HepG2 (cell line): ENCODE measurements at regions not wholly inside any gene's neighbourhood (a gene's known extent, or its start where the extent isn't known, plus 50 kb on each side); places are given as distances from the start of the nearest gene placed in this dataset.
A peak's percentile ranks its signal among the peaks of the same experiment; 100 is the strongest.

Experiments used
- ATAC-seq: fragments of 200-7000 bp; cut with Tn5 transposase; 3 replicates; pipeline ENCODE4 v1.9.1; 2020; ENCODE audit warnings: mild to moderate bottlenecking, moderate library complexity
- BruUV-seq: library from RNA; stranded (reverse); fragments of 400-500 nt; replicated peaks from 2 replicates; lab custom pipeline; 2021; lab: Mats Ljungman, UMichigan
- CTCF ChIA-PET: fragments of 300-600 bp; formaldehyde crosslinking; extraction: SDS; loops from one replicate; lab custom pipeline; 2021; ENCODE audit warnings: low total read pairs, inconsistent platforms, low intra/inter-chr PET ratio; lab: Yijun Ruan, JAX
- POLR2A ChIA-PET: fragments of 350-600 bp; sonication (Branson Sonifier 250); formaldehyde crosslinking; loops from one replicate; lab custom pipeline; 2020; ENCODE audit warnings: antibody characterized with exemption, inconsistent platforms; lab: Yijun Ruan, JAX
- DNase-seq: peaks from one replicate; pipeline ENCODE4 v3.0.0-alpha.2; 2015; ENCODE audit warnings: low spot score
- FAIRE-seq: peaks from 3 replicates; lab custom pipeline; 2011; peaks lifted over from hg19 to GRCh38; lab: Jason Lieb, UNC
- H2AFZ ChIP-seq: one replicate; pipeline ENCODE4 v1.6.1; 2011; ENCODE audit warnings: low read length, inconsistent platforms
- H3K27ac ChIP-seq: fragments of 300-600 bp; 3 replicates; pipeline ENCODE4 v1.8.0; 2011; ENCODE audit warnings: mixed run types, mild to moderate bottlenecking, mixed read lengths, low read length, inconsistent platforms; ENCODE audit not compliant: insufficient read depth; ENCODE audit errors: extremely low read length
- H3K27me3 ChIP-seq, 2 experiments: fragments of 200-600 bp in 1 of 2; 2 replicates in 1 of 2; 3 replicates in 1 of 2; pipeline versions ENCODE4 v1.6.0 to v1.8.0; 2011; ENCODE audit warnings: low read length in 2 of 2, mild to moderate bottlenecking in 2 of 2, moderate library complexity in 2 of 2, inconsistent platforms in 1 of 2; ENCODE audit not compliant: insufficient read depth in 2 of 2, control insufficient read depth in 1 of 2
- H3K36me3 ChIP-seq, 2 experiments: fragments of 200-600 bp in 1 of 2; replicated peaks in 1 of 2; 2 replicates in 1 of 2; 3 replicates in 1 of 2; pipeline versions ENCODE4 v1.5.1 to v1.8.0; 2011; ENCODE audit warnings: low read length in 2 of 2, inconsistent platforms in 1 of 2; ENCODE audit not compliant: insufficient read depth in 2 of 2, control insufficient read depth in 1 of 2
- H3K4me1 ChIP-seq: 2 replicates; pipeline ENCODE4 v1.5.1; 2012; ENCODE audit warnings: low read length, inconsistent platforms; ENCODE audit not compliant: insufficient read depth
- H3K4me2 ChIP-seq: 2 replicates; pipeline ENCODE4 v1.6.0; 2011; ENCODE audit warnings: low read depth, low read length, inconsistent platforms
- H3K4me3 ChIP-seq, 3 experiments: fragments of 200-600 bp in 1 of 3; sonication (generic), shearing (Covaris generic) in 1 of 3; replicated peaks in 1 of 3; 2 replicates each; pipeline ENCODE4 v1.5.1; 2011 to 2016; ENCODE audit warnings: low read length in 3 of 3, inconsistent platforms in 2 of 3, low read depth in 2 of 3, mild to moderate bottlenecking in 2 of 3, control low read depth in 1 of 3, mixed read lengths in 1 of 3; ENCODE audit not compliant: insufficient read depth in 1 of 3
- H3K79me2 ChIP-seq: one replicate; pipeline ENCODE4 v1.6.1; 2011; ENCODE audit warnings: low read length, inconsistent platforms; ENCODE audit not compliant: insufficient read depth
- H3K9ac ChIP-seq: 2 replicates; pipeline ENCODE4 v1.6.0; 2011; ENCODE audit warnings: mild to moderate bottlenecking, low read depth, low read length, inconsistent platforms; ENCODE audit not compliant: insufficient read depth
- H3K9me3 ChIP-seq: 2 replicates; pipeline ENCODE4 v1.5.1; 2012; ENCODE audit warnings: mild to moderate bottlenecking, low read length
- H4K20me1 ChIP-seq: 2 replicates; pipeline ENCODE4 v1.6.0; 2011; ENCODE audit warnings: inconsistent platforms, mild to moderate bottlenecking, low read length, moderate library complexity; ENCODE audit not compliant: insufficient read depth
- MAFF ChIP-seq: IDR thresholded peaks from 2 replicates; pipeline ENCODE4 v1.6.1; 2011; ENCODE audit warnings: low read depth, low read length, improper control_type of control experiment
- MAFK ChIP-seq, 2 experiments: IDR thresholded peaks in 1 of 2; conservative IDR thresholded peaks in 1 of 2; 2 replicates each; pipeline ENCODE4 v1.6.1; 2011; ENCODE audit warnings: improper control_type of control experiment in 2 of 2, low read length in 2 of 2
- RXRA ChIP-seq: sonication (generic); formaldehyde crosslinking; IDR thresholded peaks from 2 replicates; pipeline ENCODE4 v1.5.1; 2020; ENCODE audit warnings: missing genetic modification reagents
- THAP7 ChIP-seq: sonication (generic); formaldehyde crosslinking; IDR thresholded peaks from 2 replicates; pipeline ENCODE4 v1.8.1; 2023; ENCODE audit warnings: mild to moderate bottlenecking, missing genetic modification reagents
- THAP9 ChIP-seq: sonication (generic); formaldehyde crosslinking; IDR thresholded peaks from 2 replicates; pipeline ENCODE4; 2020; ENCODE audit warnings: missing genetic modification reagents, mild to moderate bottlenecking, borderline replicate concordance
- in situ Hi-C: cut with HindIII; loops from 2 replicates; pipeline ENCODE4 v1.10.0; 2017; ENCODE audit warnings: low pct_unique_long_range_greater_than_20kb; ENCODE audit not compliant: extremely low pct_ligation_motif_present
- intact Hi-C: fragments of 100-400 bp; cut with micrococcal nuclease; formaldehyde crosslinking; loops from one replicate; pipeline ENCODE4 v1.10.0; 2022; ENCODE audit not compliant: unreplicated experiment

GRCh38 chr2:142574388-142574787, 303.1 kb upstream of the KYNU start:
- no peak overlapping the region for H2AFZ ChIP-seq

More at GRCh38 chr2:142574388-142574787, 303.1 kb upstream of the KYNU start:
- CTCF ChIA-PET = no interaction called here
- DNase-seq = no peak
- Histone ChIP-seq H3K4me1 (no peaks in the 10 kb centered on the region), H3K4me2 (no peak overlapping the region), H3K4me3 (no peak overlapping the region), H3K27ac (no peak overlapping the region), H3K9ac (no peak overlapping the region), H3K9me3 (no peaks in the 10 kb centered on the region), H3K27me3 (no peaks in the 10 kb centered on the region), H3K36me3 (no peaks in the 10 kb centered on the region), H3K79me2 (no peaks in the 10 kb centered on the region), H4K20me1 (no peaks in the 10 kb centered on the region)
- FAIRE-seq = no peak
- POLR2A ChIA-PET = no interaction called here
- in situ Hi-C loops (no loop called here), intact Hi-C loops (no loop called here)
- BruUV-seq = no TSS peak
- no peak for ATAC-seq
- TF ChIP-seq THAP9 (CRISPR knock-in tag) = no peak
- no peak for TF ChIP-seq RXRA (CRISPR knock-in tag)
- peak; percentile 52; the same call in 1 of the 2 replicates for TF ChIP-seq MAFF
- TF ChIP-seq THAP7 (CRISPR knock-in tag) = no peak
- peak; percentile 51 to 76 for TF ChIP-seq MAFK (conservative IDR thresholded peaks at IDR 0.05 in 1 of 2, IDR thresholded peaks at IDR 0.05 in 1 of 2; ENCODE audit: low read length in 2 of 2)
